BJ (cell line): ENCODE measurements at regions not wholly inside any gene's neighbourhood (a gene's known extent, or its start where the extent isn't known, plus 50 kb on each side); places are given as distances from the start of the nearest gene placed in this dataset.

Experiments used
- CTCF ChIA-PET: fragments of 350-600 bp; formaldehyde crosslinking; extraction: SDS; loops from one replicate; lab custom pipeline; 2021; ENCODE audit warnings: antibody characterized with exemption, inconsistent platforms; lab: Yijun Ruan, JAX
- POLR2A ChIA-PET: fragments of 300-600 bp; sonication (Branson Sonifier 250); formaldehyde crosslinking; extraction: SDS; loops from one replicate; lab custom pipeline; 2021; ENCODE audit warnings: antibody characterized with exemption; lab: Charles Lee
- DNase-seq: peaks from one replicate; pipeline ENCODE4 v3.0.0-alpha.2; 2011; ENCODE audit warnings: low read depth
- H3K27me3 ChIP-seq: 2 replicates; pipeline ENCODE4 v1.6.0; 2011; ENCODE audit warnings: low read length; ENCODE audit not compliant: control insufficient read depth, insufficient read depth
- H3K36me3 ChIP-seq: 2 replicates; pipeline ENCODE4 v1.5.1; 2011; ENCODE audit warnings: low read length; ENCODE audit not compliant: control insufficient read depth, insufficient read depth
- H3K4me3 ChIP-seq: 2 replicates; pipeline ENCODE4 v1.5.1; 2011; ENCODE audit warnings: low read depth, mild to moderate bottlenecking, control low read depth, low read length
- TF ChIP-seq, protein P1 (sequence below): IDR thresholded peaks from 2 replicates; pipeline ENCODE4 v1.5.1; 2011; ENCODE audit warnings: low read depth, mild to moderate bottlenecking, control low read depth, inconsistent platforms, low read length, moderate library complexity; ENCODE audit not compliant: insufficient read depth

- Histone ChIP-seq H3K36me3 (no peaks in the 10 kb centered on the region), H3K4me3 (no peak overlapping the region), H3K27me3 (no peaks in the 10 kb centered on the region)
- POLR2A ChIA-PET, result no interaction called here
- CTCF ChIA-PET, result interaction anchor here (3.3 kb wide), 1 partner anchor 8 kb away, joined by 9 read pairs; no protein-coding TSS in a partner anchor
- TF ChIP-seq, protein P1, sequence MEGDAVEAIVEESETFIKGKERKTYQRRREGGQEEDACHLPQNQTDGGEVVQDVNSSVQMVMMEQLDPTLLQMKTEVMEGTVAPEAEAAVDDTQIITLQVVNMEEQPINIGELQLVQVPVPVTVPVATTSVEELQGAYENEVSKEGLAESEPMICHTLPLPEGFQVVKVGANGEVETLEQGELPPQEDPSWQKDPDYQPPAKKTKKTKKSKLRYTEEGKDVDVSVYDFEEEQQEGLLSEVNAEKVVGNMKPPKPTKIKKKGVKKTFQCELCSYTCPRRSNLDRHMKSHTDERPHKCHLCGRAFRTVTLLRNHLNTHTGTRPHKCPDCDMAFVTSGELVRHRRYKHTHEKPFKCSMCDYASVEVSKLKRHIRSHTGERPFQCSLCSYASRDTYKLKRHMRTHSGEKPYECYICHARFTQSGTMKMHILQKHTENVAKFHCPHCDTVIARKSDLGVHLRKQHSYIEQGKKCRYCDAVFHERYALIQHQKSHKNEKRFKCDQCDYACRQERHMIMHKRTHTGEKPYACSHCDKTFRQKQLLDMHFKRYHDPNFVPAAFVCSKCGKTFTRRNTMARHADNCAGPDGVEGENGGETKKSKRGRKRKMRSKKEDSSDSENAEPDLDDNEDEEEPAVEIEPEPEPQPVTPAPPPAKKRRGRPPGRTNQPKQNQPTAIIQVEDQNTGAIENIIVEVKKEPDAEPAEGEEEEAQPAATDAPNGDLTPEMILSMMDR, result no peak
- DNase-seq, result no peak
Measured at GRCh38 chr5:159412284-159413046, 82.2 kb upstream of the IL12B start.

DNA sequence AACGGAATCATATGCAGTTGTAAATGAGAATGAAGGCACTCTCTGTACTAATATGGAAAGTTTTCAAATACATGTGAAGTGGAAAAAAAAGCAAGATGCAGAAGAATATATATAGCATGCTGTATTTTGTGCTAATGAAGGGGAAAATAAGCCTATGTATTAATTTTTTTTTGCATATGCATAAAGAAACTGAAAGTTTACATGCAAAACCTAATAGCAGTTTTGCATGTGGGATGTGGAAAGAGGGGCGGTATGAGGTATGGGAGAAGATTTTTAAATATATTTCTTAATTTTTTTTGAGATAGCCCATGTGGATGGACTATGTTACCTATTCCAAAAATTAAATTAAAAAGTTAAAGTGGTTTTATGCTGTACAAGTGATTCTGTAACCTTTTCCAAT, 83.7 kb upstream of the IL12B start:
- DNase-seq, result no peak
- Histone ChIP-seq H3K36me3 (no peaks in the 10 kb centered on the region), H3K4me3 (no peak overlapping the region), H3K27me3 (no peaks in the 10 kb centered on the region)
- TF ChIP-seq, protein P1, result no peak
- ChIA-PET CTCF (no interaction called here), POLR2A (no interaction called here)

- CTCF ChIA-PET, result no interaction called here
- Histone ChIP-seq H3K27me3 (no peaks in the 10 kb centered on the region), H3K4me3 (no peak overlapping the region), H3K36me3 (no peaks in the 10 kb centered on the region)
- POLR2A ChIA-PET, result no interaction called here
- TF ChIP-seq, protein P1, result no peak
- DNase-seq, result no peak
Measured at GRCh38 chr5:159415301-159415937, 85.1 kb upstream of the IL12B start.

DNA sequence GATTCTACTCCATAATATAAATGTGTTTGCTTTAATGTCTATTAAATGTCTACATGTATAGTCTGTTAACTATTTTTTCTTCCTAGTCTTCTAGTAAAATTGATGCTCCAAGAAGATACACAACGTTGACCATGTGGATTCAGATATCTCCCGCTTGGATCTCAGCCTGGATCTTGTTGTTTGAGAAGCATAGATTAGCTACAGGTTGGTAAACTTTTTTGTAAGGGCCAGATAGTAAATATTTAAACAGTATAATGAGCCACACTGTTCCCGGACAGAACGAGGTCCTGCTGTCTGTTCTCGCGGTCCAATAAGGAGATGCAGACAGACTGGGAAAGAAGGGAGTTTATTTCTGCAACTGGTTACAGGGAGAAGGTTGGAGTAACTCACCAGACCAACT, 86.2 kb upstream of the IL12B start:
- POLR2A ChIA-PET, result no interaction called here
- TF ChIP-seq, protein P1, result no peak
- H3K36me3 ChIP-seq, result no peaks in the 10 kb centered on the region

DNA sequence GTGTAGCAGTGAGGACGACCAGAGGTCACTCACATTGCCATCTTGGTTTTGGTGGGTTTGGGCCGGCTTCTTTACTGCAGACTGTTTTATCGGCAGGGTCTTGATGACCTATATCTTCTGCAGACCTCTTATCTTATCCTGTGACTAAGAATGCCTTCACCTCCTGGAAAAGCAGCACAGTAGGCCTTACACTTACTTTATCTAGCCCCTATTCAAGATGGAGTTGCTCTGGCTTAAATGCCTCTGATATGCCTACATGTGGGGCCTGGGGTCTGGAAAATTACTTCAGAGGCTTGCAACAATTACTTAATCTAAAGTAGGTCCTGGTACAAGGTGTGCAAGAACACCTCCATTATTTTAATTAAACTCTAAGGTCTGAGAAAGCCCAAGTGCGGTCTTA, 86.9 kb upstream of the IL12B start:
- TF ChIP-seq, protein P1, result no peak
- H3K36me3 ChIP-seq, result no peaks in the 10 kb centered on the region

More for the DNA sequence above, 86.2 kb upstream of the IL12B start:
- CTCF ChIA-PET, result no interaction called here
- H3K4me3 ChIP-seq, result no peak overlapping the region
- DNase-seq, result no peak
- H3K27me3 ChIP-seq, result no peaks in the 10 kb centered on the region

More for the DNA sequence above, 86.9 kb upstream of the IL12B start:
- no peaks in the 10 kb centered on the region for H3K27me3 ChIP-seq
- CTCF ChIA-PET, result no interaction called here
- POLR2A ChIA-PET, result no interaction called here
- DNase-seq, result no peak
- H3K4me3 ChIP-seq, result no peak overlapping the region
